ENCODE measurements at regions not wholly inside any gene's neighbourhood (a gene's known extent, or its start where the extent isn't known, plus 50 kb on each side); places are given as distances from the start of the nearest gene placed in this dataset.
"Not testable (repeated sequence)": the region's sequence is repeated elsewhere in the genome, so short reads cannot be mapped to it uniquely, and the experiment has no call there.

DNA sequence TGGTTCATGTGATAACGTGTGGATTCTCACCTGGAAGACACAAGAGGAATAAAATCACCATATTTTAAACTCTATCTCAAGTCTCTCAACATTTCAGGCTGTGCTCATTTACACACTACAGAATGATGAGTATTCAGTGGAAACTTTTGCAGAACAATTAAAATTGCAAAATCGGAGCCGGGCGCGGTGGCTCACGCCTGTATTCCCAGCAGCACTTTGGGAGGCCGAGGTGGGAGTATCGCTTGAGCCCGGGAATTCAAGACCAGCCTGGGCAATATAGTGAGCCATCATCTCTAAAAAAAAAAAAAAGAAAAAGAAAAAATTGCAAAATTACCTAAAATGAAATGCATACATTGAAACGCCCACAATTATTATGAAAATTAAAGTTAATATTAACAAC, 825.9 kb downstream of the KCNJ18 start:
- no peak overlapping the region for H3K4me3 ChIP-seq (replicated peaks; ENCODE audit: low read depth, low read length)
- DNase-seq (ENCODE audit: low read depth): no peak
- TF ChIP-seq CTCF (IDR thresholded peaks at IDR 0.05; ENCODE audit: low read length, missing control alignments): no peak

DNA sequence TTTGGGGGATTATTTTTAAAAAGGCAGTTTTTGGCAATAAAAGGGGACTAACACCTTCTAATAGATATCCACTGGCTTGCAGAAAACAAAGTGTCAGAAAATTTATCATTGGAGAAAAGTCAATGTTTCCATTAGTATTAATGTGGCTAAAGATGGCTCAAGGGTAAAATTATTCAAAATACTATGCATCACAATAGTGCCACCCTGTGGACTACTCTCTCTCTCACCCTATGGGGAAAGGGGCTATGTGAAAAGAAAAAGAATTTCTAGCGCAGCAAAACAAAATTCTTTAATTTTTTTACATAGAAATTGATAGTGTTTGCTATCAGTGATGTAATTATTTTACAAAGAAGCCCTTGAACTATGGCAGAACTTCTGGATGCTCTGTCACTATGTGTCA, 856.5 kb downstream of the KCNJ18 start:
- not testable (repeated sequence) for H3K4me3 ChIP-seq (replicated peaks; ENCODE audit: low read depth, low read length); DNase-seq (ENCODE audit: low read depth)

GRCh38 chr17:22551695-22552415, 859.5 kb downstream of the KCNJ18 start:
- not testable (repeated sequence) for H3K4me3 ChIP-seq (replicated peaks; ENCODE audit: low read depth, low read length); DNase-seq (ENCODE audit: low read depth)

DNA sequence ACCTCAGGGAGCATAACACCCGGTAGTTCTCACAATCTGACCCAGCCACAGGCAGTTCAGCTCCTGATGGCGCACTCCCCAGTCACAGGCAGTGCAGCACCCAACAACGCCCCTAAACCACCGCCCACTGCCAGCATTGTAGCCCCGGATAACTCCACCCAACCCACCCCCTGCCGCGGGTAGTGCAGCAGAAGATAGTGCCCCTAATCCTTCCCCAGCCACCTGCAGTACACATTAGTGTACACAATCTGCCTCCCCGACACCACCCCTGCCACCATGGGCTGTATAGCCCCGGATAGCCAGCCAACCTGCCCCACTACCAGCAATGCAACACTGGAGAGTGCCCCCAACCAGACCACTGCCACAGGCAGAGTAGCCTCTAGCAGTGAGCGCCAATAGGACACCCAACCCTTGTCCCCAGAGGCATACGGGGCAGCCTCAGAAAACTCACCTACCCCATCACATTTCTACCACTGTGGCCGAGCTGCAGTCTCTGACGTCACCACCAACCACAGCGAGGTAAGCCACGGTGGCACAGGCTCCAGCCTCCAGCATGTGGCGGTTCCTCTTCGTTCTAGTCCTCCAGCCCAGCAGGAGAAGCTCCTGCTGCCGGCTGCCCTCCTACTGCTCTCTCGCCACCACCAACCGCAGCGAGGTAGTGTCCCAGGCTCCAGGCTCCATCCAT, 877.3 kb downstream of the KCNJ18 start:
- no peak overlapping the region for H3K4me3 ChIP-seq (replicated peaks; ENCODE audit: low read depth, low read length)
- TF ChIP-seq CTCF (IDR thresholded peaks at IDR 0.05; ENCODE audit: low read length, missing control alignments): no peak
- DNase-seq (ENCODE audit: low read depth): no peak

DNA sequence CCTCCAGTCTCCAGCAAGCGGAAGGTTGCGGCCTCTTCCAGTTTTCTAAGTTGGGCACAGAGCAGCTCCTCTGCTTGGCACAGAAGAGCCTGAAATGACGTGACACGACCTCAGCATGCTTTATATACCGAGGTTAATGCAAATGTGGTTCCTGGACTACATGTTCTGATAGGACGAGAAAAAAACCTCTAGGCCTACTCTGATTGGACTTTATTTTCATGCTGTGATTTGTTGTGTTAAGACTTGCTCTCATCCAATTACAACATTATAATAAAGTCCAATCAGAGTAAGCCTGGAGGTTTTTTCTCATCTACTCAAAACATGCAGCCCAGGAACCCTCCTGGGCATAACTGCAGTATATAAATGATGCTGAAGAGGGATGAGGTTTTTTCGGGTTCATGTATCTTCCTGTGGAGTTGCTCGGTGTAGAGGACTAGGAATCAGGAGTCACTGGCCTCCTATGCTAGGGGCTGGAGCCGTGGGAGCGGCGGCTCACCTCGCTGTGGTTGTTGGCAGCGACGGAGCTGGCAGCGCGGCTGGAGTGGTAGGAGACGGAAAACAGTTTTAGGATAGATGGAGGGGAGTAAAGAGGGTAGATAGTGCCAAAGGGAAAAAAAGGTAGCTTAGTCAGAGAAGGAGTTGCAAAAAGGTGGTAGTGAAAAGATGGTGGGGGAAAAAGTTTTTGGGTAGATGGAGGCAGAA, 878.0 kb downstream of the KCNJ18 start:
- TF ChIP-seq CTCF (IDR thresholded peaks at IDR 0.05; ENCODE audit: low read length, missing control alignments): no peak
- no peak overlapping the region for H3K4me3 ChIP-seq (replicated peaks; ENCODE audit: low read depth, low read length)
- no peak for DNase-seq (ENCODE audit: low read depth)

DNA sequence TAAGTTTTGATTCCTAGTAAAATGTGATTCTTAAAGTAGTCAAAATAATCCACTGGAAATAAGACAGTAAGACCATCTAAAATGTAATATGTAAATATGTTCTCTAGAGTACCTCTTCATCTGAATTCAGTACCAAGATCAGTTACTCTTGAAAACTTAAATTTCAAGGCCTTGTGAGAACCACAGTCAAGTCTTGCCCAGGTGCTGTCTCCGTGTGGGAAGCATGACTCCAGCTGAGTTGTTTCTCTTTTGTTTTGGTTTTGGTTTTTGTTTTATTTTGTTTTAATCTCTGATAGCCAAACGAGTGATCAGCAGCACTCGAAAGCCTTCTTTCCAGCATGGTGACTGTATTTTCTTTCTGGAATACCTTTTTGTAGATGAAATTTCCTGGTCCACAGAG, 907.0 kb downstream of the KCNJ18 start:
- no peak overlapping the region for H3K4me3 ChIP-seq (replicated peaks; ENCODE audit: low read depth, low read length)
- DNase-seq (ENCODE audit: low read depth): no peak
- TF ChIP-seq CTCF (IDR thresholded peaks at IDR 0.05; ENCODE audit: low read length, missing control alignments): no peak

- TF ChIP-seq CTCF (IDR thresholded peaks at IDR 0.05; ENCODE audit: low read length, missing control alignments): peak; percentile 16
- H3K4me3 ChIP-seq (replicated peaks; ENCODE audit: low read depth, low read length): no peak overlapping the region
- DNase-seq (ENCODE audit: low read depth): peak; percentile 6
Measured at GRCh38 chr17:22600644-22601298, 908.4 kb downstream of the KCNJ18 start.

Data from fibroblast of pulmonary artery (primary cell).